HepG2 (cell line): ENCODE measurements at regions not wholly inside any gene's neighbourhood (a gene's known extent, or its start where the extent isn't known, plus 50 kb on each side); places are given as distances from the start of the nearest gene placed in this dataset.

Experiments
- ATAC-seq: fragments of 200-7000 bp; cut with Tn5 transposase; 3 replicates; pipeline ENCODE4 v1.9.1; 2020; ENCODE audit warnings: mild to moderate bottlenecking, moderate library complexity
- BruUV-seq: library from RNA; stranded (reverse); fragments of 400-500 nt; replicated peaks from 2 replicates; lab custom pipeline; 2021; lab: Mats Ljungman, UMichigan
- CTCF ChIA-PET: fragments of 300-600 bp; formaldehyde crosslinking; extraction: SDS; loops from one replicate; lab custom pipeline; 2021; ENCODE audit warnings: low total read pairs, inconsistent platforms, low intra/inter-chr PET ratio; lab: Yijun Ruan, JAX
- POLR2A ChIA-PET: fragments of 350-600 bp; sonication (Branson Sonifier 250); formaldehyde crosslinking; loops from one replicate; lab custom pipeline; 2020; ENCODE audit warnings: antibody characterized with exemption, inconsistent platforms; lab: Yijun Ruan, JAX
- DNase-seq: peaks from one replicate; pipeline ENCODE4 v3.0.0-alpha.2; 2015; ENCODE audit warnings: low spot score
- FAIRE-seq: peaks from 3 replicates; lab custom pipeline; 2011; peaks lifted over from hg19 to GRCh38; lab: Jason Lieb, UNC
- H2AFZ ChIP-seq: one replicate; pipeline ENCODE4 v1.6.1; 2011; ENCODE audit warnings: low read length, inconsistent platforms
- H3K27ac ChIP-seq: fragments of 300-600 bp; 3 replicates; pipeline ENCODE4 v1.8.0; 2011; ENCODE audit warnings: mixed run types, mild to moderate bottlenecking, mixed read lengths, low read length, inconsistent platforms; ENCODE audit not compliant: insufficient read depth; ENCODE audit errors: extremely low read length
- H3K27me3 ChIP-seq, 2 experiments: fragments of 200-600 bp in 1 of 2; 2 replicates in 1 of 2; 3 replicates in 1 of 2; pipeline versions ENCODE4 v1.6.0 to v1.8.0; 2011; ENCODE audit warnings: low read length in 2 of 2, mild to moderate bottlenecking in 2 of 2, moderate library complexity in 2 of 2, inconsistent platforms in 1 of 2; ENCODE audit not compliant: insufficient read depth in 2 of 2, control insufficient read depth in 1 of 2
- H3K36me3 ChIP-seq, 2 experiments: fragments of 200-600 bp in 1 of 2; replicated peaks in 1 of 2; 2 replicates in 1 of 2; 3 replicates in 1 of 2; pipeline versions ENCODE4 v1.5.1 to v1.8.0; 2011; ENCODE audit warnings: low read length in 2 of 2, inconsistent platforms in 1 of 2; ENCODE audit not compliant: insufficient read depth in 2 of 2, control insufficient read depth in 1 of 2
- H3K4me1 ChIP-seq: 2 replicates; pipeline ENCODE4 v1.5.1; 2012; ENCODE audit warnings: low read length, inconsistent platforms; ENCODE audit not compliant: insufficient read depth
- H3K4me2 ChIP-seq: 2 replicates; pipeline ENCODE4 v1.6.0; 2011; ENCODE audit warnings: low read depth, low read length, inconsistent platforms
- H3K4me3 ChIP-seq, 3 experiments: fragments of 200-600 bp in 1 of 3; sonication (generic), shearing (Covaris generic) in 1 of 3; replicated peaks in 1 of 3; 2 replicates each; pipeline ENCODE4 v1.5.1; 2011 to 2016; ENCODE audit warnings: low read length in 3 of 3, inconsistent platforms in 2 of 3, low read depth in 2 of 3, mild to moderate bottlenecking in 2 of 3, control low read depth in 1 of 3, mixed read lengths in 1 of 3; ENCODE audit not compliant: insufficient read depth in 1 of 3
- H3K79me2 ChIP-seq: one replicate; pipeline ENCODE4 v1.6.1; 2011; ENCODE audit warnings: low read length, inconsistent platforms; ENCODE audit not compliant: insufficient read depth
- H3K9ac ChIP-seq: 2 replicates; pipeline ENCODE4 v1.6.0; 2011; ENCODE audit warnings: mild to moderate bottlenecking, low read depth, low read length, inconsistent platforms; ENCODE audit not compliant: insufficient read depth
- H3K9me3 ChIP-seq: 2 replicates; pipeline ENCODE4 v1.5.1; 2012; ENCODE audit warnings: mild to moderate bottlenecking, low read length
- H4K20me1 ChIP-seq: 2 replicates; pipeline ENCODE4 v1.6.0; 2011; ENCODE audit warnings: inconsistent platforms, mild to moderate bottlenecking, low read length, moderate library complexity; ENCODE audit not compliant: insufficient read depth
- CEBPB ChIP-seq: IDR thresholded peaks from 2 replicates; pipeline ENCODE4 v1.6.1; 2011; ENCODE audit warnings: low read depth, low read length, improper control_type of control experiment, borderline replicate concordance
- WGBS: methylation state at CpG from one replicate; pipeline ENCODE4 v1.1.6; 2017; ENCODE audit warnings: low lambda C conversion rate; 5-methylcytosine and 5-hydroxymethylcytosine counted together
- in situ Hi-C: cut with HindIII; loops from 2 replicates; pipeline ENCODE4 v1.10.0; 2017; ENCODE audit warnings: low pct_unique_long_range_greater_than_20kb; ENCODE audit not compliant: extremely low pct_ligation_motif_present
- intact Hi-C: fragments of 100-400 bp; cut with micrococcal nuclease; formaldehyde crosslinking; loops from one replicate; pipeline ENCODE4 v1.10.0; 2022; ENCODE audit not compliant: unreplicated experiment
- TF ChIP-seq, protein P1 (sequence below): sonication (generic); formaldehyde crosslinking; IDR thresholded peaks from 2 replicates; pipeline ENCODE4 v1.4.0; 2020; ENCODE audit warnings: missing genetic modification reagents; ENCODE audit errors: not compliant biosample characterization
- TF ChIP-seq, protein P2 (sequence below): sonication (generic); formaldehyde crosslinking; IDR thresholded peaks from 2 replicates; pipeline ENCODE4 v1.8.1; 2022; ENCODE audit warnings: low read depth, mild to moderate bottlenecking, missing genetic modification reagents

DNA sequence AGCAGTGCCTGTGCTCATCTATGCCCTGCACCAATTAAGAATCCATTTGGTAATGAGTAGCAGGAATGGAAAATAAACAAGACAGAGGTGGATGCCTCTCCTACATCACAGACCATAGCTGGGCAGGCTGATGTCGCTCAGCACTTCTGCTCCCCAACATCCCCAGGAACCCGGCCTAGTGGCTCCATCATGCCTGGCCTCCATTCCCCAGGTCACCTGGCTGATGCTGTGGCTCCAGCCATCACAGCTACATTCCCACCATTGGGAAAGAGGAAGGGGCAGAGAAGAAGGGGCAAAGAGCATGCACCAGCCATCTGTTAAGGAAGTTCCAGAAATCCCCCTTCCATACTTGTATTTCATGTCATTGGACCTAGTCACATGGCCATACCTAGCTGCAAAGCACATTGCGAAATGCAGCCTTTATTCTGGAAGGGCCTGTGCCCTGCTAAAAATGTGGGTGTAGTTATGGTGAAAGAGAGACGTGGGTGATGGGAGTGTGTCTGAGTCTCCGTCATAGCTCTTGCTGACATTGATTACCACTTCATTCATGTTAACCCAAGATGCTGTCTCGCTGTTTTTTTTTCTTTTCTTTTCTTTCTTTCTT is 86.1 kb upstream of the ADAMTS2 start:
- ATAC-seq, result no peak
- CTCF ChIA-PET, result no interaction called here
- intact Hi-C loops, result no loop called here
- 50% methylated on average over 6 of the region's 6 CpGs for WGBS
- TF ChIP-seq, protein P1, sequence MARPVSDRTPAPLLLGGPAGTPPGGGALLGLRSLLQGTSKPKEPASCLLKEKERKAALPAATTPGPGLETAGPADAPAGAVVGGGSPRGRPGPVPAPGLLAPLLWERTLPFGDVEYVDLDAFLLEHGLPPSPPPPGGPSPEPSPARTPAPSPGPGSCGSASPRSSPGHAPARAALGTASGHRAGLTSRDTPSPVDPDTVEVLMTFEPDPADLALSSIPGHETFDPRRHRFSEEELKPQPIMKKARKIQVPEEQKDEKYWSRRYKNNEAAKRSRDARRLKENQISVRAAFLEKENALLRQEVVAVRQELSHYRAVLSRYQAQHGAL, result no peak
- peak; percentile 31; the same call in 1 of the 2 replicates for TF ChIP-seq CEBPB
- TF ChIP-seq, protein P2, sequence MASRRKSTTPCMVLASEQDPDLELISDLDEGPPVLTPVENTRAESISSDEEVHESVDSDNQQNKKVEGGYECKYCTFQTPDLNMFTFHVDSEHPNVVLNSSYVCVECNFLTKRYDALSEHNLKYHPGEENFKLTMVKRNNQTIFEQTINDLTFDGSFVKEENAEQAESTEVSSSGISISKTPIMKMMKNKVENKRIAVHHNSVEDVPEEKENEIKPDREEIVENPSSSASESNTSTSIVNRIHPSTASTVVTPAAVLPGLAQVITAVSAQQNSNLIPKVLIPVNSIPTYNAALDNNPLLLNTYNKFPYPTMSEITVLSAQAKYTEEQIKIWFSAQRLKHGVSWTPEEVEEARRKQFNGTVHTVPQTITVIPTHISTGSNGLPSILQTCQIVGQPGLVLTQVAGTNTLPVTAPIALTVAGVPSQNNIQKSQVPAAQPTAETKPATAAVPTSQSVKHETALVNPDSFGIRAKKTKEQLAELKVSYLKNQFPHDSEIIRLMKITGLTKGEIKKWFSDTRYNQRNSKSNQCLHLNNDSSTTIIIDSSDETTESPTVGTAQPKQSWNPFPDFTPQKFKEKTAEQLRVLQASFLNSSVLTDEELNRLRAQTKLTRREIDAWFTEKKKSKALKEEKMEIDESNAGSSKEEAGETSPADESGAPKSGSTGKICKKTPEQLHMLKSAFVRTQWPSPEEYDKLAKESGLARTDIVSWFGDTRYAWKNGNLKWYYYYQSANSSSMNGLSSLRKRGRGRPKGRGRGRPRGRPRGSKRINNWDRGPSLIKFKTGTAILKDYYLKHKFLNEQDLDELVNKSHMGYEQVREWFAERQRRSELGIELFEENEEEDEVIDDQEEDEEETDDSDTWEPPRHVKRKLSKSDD (CRISPR knock-in tag), result no peak
- TF ChIP-seq, all 625 proteins: peak for 1
- Histone ChIP-seq H3K4me1 (no peaks in the 10 kb centered on the region), H3K9me3 (no peaks in the 10 kb centered on the region), H3K4me2 (no peak overlapping the region), H4K20me1 (no peaks in the 10 kb centered on the region), H3K9ac (no peak overlapping the region), H2AFZ (no peak overlapping the region), H3K27me3 (peaks cover 6 to 35% of the 10 kb centered on the region in 2 experiments; a peak in 4 of 5 replicates), H3K79me2 (no peaks in the 10 kb centered on the region), H3K4me3 (no peak overlapping the region), H3K36me3 (no peaks in the 10 kb centered on the region), H3K27ac (no peak overlapping the region)
- BruUV-seq, result no TSS peak
- in situ Hi-C loops, result no loop called here
- FAIRE-seq (no peak), DNase-seq (no peak)
- POLR2A ChIA-PET, result no interaction called here
